Esophagus mucosa (tissue), 1 donor: ENCODE measurements at regions not wholly inside any gene's neighbourhood (a gene's known extent, or its start where the extent isn't known, plus 50 kb on each side); places are given as distances from the start of the nearest gene placed in this dataset.

Source experiments
- ATAC-seq: fragments of 200-7000 bp; cut with Tn5 transposase; one replicate; pipeline ENCODE4 v1.9.1; 2020
- donor health status: DM: yes; HTN: yes; CAD: no.

GRCh38 chr10:105973360-105973759, 1191.1 kb downstream of the SORCS1 start:
- no peak for ATAC-seq

DNA sequence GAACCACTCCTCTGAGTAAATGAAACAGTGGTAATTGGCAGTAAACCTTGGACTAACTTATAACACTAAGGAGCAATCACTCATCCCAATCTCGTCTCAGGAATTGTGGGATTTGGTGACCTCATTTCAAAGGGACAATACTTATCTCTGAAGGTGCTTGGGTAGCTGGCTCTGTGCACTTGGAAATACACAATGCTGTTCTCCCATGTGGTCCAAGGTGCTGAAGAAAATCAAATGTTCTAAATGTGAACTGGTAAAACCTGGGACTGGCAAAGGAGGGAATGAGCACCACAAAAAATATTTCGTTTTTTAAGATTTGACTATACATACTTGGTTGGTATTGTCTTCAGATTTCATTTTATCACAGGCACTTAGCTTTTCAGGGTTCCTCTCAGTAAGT, 1193.0 kb downstream of the SORCS1 start:
- no peak for ATAC-seq

- ATAC-seq, result no peak
Measured at GRCh38 chr10:105969884-105970377, 1194.6 kb downstream of the SORCS1 start.

GRCh38 chr10:105968666-105969065, 1195.8 kb downstream of the SORCS1 start:
- ATAC-seq, result no peak

GRCh38 chr10:105967256-105967655, 1197.2 kb downstream of the SORCS1 start:
- ATAC-seq, result no peak

DNA sequence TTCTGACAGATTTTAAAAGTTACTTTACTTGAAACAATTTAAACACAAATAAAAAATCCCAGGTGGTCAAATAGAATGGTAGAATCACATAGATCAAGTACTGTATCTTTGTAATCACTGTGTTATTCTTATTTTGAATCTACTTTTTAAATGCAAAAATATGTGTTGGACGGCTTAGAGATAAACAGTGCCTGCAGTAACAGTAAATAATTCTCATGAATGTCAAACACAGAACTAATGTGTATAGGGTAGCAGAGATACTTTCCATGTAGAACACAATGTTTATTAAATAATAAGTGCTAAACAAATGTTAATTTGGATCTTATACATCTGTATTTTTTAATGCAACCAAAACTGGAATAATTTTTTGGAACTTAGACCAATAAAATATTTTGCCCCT, 1199.4 kb downstream of the SORCS1 start:
- no peak for ATAC-seq

DNA sequence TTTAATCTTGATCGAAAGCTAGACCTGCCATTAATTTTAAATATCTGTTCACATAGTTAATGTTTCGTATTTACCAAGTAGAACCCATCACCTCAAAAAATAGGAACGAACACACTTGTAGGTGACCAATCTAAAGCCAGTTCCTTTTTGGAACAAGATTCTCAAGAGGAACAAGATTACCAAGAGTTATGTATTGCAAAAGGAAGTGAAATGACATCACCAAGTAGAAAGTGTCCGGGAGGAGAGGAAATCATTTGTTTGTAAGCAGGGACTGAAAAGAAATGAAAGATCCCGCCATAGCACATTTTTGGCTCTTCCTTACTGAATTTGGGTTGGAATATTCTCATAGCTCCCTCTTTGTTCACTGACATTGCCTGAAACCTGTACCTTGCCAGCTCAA, 1200.5 kb downstream of the SORCS1 start:
- no peak for ATAC-seq

DNA sequence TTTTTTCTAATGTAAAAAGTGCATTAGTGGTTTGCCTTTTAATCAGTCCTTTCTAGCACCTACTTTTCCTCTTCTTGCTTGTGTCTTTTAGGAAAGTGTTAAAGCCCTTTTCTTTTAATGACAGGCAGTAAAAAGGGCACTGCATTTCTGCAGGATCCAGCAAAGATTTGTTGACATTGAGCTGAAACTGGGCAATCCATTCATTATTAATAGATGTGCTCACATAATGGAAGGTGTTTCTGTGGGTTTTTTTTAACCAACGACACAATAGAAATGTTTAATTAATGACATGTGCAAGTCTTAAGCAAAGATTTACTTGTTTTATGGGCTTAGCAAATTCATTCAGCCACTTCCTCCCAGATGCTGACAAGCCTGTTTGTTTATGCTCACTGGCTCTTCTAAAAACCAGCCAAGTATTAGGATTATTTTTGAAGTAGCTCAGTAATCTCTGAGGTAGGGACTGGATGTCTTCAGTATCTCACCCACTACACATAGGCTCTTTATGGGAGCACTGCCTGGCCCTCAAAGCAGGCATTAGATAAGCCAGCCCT, 1201.1 kb downstream of the SORCS1 start:
- ATAC-seq, result peak; percentile 52

GRCh38 chr10:105956550-105956949, 1208.0 kb downstream of the SORCS1 start:
- no peak for ATAC-seq

DNA sequence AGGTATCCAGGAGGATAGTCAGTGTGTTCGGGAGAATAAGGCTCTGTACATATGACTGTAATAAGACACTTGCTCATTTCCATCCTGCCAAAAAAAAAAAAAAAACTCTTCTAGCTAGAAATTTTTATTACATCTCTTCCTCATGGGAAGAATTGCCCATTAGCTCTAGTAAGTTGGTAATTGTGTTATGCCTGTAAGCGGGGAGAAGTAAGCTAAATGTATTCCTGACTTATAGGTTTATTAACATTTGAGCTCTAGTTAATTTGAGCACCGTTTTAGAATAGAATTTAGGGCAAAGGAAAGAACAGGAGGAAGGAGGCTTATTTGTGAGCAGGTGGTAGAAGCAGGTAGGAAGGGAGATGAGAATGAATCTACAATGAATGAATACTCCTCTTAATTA, 1210.6 kb downstream of the SORCS1 start:
- ATAC-seq, result no peak

DNA sequence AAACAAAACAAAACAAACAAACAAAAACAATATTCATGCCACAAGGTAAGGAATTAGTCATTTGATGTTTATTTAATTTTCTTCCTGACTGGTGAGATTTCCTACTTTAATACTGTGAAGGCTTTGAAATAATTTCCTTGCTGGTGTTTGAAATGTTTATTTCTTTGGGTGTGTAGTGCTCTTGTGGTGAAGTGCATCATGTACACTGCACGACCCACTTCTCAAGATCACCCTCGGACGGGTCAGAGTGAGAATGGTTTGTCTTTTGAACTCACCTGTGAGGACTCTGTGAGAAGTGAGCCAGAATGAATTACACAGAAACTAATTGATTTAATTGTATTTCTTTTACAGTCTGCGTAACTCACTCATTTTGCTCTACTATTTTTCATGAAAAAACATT, 1211.5 kb downstream of the SORCS1 start:
- ATAC-seq, result no peak

DNA sequence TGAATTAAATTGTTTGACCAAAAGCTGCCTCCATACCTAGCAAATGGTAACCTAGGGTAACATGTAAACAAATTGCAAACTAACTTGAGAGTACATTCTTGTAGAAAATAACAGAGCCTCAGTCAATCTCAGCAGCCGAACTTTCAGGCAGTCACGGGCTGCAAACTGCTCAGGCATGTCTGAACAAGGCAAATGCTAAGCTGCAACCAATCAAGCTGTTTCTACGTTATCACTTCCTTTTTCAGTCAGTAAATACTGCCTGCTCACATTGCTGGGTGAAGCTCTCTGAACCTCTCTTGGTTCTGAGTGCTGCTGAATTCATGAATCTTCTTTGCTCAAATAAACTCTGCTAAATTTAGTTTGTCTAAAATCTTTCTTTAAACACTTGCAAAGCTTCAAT, 1212.4 kb downstream of the SORCS1 start:
- peak; percentile 70 for ATAC-seq

DNA sequence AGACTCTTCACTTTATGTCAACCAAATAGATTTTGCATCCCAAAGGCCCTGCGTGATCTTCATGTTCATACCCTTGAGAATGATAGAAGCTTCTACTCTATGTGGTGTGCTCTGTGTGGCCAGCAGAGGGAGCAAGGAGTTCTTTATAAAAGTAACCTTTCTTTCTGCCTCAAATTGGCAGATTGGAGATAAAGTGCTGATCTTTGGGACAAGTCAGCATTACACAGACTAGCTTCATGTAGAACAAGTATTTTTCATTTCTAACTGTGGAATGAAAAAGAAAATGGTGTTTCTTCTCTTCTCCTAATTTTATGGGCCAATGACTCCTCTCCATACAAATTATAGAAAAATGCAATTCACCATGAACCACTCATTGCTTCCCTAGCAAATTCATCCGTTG, 1214.1 kb downstream of the SORCS1 start:
- peak; percentile 36 for ATAC-seq

DNA sequence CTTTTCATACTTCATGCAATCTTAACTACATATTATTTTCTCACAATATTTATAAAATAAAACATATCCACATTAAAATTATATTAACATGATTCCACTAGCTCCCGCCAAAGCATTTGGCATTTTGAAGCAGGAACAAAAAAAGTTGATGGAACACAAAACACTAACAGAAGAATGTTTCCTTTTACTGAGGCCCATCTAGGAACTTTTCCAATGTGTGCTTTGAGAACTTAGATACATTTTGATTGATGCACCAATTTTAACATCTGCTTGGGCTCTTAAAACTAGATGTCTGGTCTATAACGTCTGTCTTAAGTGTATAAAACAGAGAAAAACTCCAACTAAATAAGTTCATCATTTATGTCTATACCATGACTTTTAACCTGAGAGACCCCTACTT, 1214.8 kb downstream of the SORCS1 start:
- no peak for ATAC-seq

GRCh38 chr10:105925045-105925785, 1239.3 kb downstream of the SORCS1 start:
- ATAC-seq, result no peak

- ATAC-seq, result no peak
Measured at GRCh38 chr10:105921348-105921747, 1243.2 kb downstream of the SORCS1 start.

DNA sequence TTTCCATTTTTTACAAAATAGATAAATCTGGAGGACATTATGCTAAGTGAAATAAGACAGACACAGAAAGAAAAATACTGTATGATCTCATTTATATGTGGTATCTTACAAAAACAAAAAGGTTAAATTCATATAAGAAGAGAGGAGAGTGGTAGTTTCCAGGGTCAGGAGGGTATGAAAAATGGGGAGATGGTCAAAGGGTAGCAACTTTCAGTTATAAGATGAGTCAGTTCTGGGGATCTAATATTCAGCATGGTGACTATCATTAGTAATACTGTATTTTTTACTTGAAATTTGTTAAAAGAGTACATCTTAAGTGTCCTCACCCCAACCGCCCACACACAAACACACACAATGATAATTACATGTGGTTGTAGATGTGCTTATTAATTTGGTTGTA, 1250.1 kb downstream of the SORCS1 start:
- no peak for ATAC-seq

- ATAC-seq, result no peak
Measured at GRCh38 chr10:105908701-105909100, 1255.8 kb downstream of the SORCS1 start.

DNA sequence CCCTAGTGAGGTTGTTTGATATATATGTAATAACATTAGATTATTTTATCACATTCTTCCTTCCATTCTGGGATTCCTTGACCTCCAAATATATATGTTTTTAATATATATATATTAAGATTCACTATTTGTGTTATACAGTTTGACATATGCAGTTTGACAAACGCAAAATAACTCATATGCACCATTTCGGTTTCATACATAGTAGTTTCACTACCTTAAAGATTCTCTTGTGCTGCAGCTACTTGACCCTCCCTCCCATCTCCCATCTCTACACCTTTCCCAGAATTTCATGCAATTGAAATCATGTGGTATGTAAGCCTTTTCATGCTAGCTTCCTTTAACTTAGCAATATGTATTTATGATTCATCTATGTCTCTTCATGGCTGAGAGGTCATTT, 1244.4 kb downstream of the SORCS3 start:
- ATAC-seq, result no peak

- no peak for ATAC-seq
Measured at GRCh38 chr10:105879401-105879800, 1238.3 kb downstream of the SORCS3 start.

DNA sequence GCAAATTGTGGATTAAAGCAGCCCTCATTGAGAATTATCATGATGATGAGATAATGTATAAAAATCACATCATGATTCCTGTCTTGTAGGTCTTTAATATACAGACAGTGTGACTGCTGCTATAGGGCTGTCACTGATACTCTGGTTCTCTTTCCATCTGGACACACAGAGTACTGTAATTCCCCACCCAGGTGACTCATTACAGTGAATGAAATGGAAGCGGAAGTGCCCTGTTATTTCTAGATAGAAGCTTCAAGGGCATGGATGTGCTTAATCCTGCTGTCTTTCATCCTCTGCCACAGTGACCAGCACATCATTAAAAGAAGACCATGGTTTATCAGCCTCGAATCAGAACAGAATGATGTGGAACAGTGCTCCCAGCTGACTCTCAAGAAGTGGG, 1234.0 kb downstream of the SORCS3 start:
- no peak for ATAC-seq

DNA sequence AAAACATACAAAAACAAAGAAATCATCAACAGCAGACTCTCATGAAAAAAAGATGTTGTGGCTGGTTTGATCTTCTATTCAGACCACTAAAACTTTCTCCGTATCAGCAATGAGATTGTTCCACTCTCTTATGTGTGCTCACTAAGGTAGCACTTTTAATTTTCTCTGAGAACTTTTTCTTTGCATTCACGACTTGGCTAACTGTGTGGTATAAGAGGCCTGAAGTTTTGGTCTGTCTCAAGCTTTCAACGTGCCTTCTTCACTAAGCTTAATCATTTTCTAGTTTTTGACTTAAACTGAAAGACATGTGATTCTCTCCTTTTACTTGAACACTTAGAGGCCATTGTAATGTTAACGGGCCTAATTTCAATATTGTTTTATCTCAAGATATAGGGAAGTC, 1231.6 kb downstream of the SORCS3 start:
- no peak for ATAC-seq

DNA sequence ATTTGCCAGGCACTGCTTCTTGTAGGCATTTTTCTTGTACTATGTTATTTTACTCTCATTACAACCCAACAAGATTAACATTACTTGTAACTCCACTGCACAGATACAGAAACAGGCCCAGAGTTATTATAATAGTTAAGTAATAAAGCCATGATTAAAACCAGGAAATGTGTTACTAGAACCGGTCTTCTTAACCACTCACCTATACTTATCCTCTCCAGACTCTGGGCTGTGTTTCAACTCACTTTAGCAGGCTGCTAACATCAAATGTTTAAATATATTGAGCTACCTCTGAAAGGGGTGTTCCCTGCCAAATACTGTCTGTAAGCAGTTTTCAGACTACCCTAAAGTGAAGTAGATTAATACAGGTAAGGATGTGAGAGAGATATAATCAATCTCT, 1227.8 kb downstream of the SORCS3 start:
- no peak for ATAC-seq

- ATAC-seq, result no peak
Measured at GRCh38 chr10:105864854-105865253, 1223.8 kb downstream of the SORCS3 start.
